Ishikawa (cell line): ENCODE measurements at regions not wholly inside any gene's neighbourhood (a gene's known extent, or its start where the extent isn't known, plus 50 kb on each side); places are given as distances from the start of the nearest gene placed in this dataset.

Experiments used
- CEBPB ChIP-seq: IDR thresholded peaks from 2 replicates; pipeline ENCODE4 v1.6.1; 2012
- CREB1 ChIP-seq: IDR thresholded peaks from 2 replicates; pipeline ENCODE4 v1.6.1; 2012; ENCODE audit warnings: low read depth
- EGR1 ChIP-seq: IDR thresholded peaks from 2 replicates; pipeline ENCODE4 v1.6.1; 2012
- EP300 ChIP-seq: IDR thresholded peaks from 2 replicates; pipeline ENCODE4 v1.6.1; 2012; ENCODE audit warnings: borderline replicate concordance
- FOXM1 ChIP-seq: IDR thresholded peaks from 2 replicates; pipeline ENCODE4 v1.6.1; 2012; ENCODE audit warnings: low read depth, borderline replicate concordance
- NFIC ChIP-seq: IDR thresholded peaks from 2 replicates; pipeline ENCODE4 v1.6.1; 2012
- RAD21 ChIP-seq: IDR thresholded peaks from 2 replicates; pipeline ENCODE4 v1.6.1; 2012; ENCODE audit warnings: low read depth
- REST ChIP-seq: IDR thresholded peaks from 2 replicates; pipeline ENCODE4 v1.6.1; 2012; ENCODE audit warnings: low read depth, mild to moderate bottlenecking
- TAF1 ChIP-seq: IDR thresholded peaks from 2 replicates; pipeline ENCODE4 v1.6.1; 2012; ENCODE audit warnings: low read depth, mild to moderate bottlenecking
- TCF12 ChIP-seq: IDR thresholded peaks from 2 replicates; pipeline ENCODE4 v1.6.1; 2012; ENCODE audit warnings: low read depth
- TEAD4 ChIP-seq: IDR thresholded peaks from 2 replicates; pipeline ENCODE4 v1.6.1; 2012
- USF1 ChIP-seq: IDR thresholded peaks from 2 replicates; pipeline ENCODE4 v1.6.1; 2012
- YY1 ChIP-seq: IDR thresholded peaks from 2 replicates; pipeline ENCODE4 v1.6.1; 2012; ENCODE audit warnings: low read depth
- ZBTB7A ChIP-seq: IDR thresholded peaks from 2 replicates; pipeline ENCODE4 v1.6.1; 2012; ENCODE audit warnings: low read depth
- TF ChIP-seq, protein P1 (sequence below): IDR thresholded peaks from 2 replicates; pipeline ENCODE4 v1.6.1; 2012

DNA sequence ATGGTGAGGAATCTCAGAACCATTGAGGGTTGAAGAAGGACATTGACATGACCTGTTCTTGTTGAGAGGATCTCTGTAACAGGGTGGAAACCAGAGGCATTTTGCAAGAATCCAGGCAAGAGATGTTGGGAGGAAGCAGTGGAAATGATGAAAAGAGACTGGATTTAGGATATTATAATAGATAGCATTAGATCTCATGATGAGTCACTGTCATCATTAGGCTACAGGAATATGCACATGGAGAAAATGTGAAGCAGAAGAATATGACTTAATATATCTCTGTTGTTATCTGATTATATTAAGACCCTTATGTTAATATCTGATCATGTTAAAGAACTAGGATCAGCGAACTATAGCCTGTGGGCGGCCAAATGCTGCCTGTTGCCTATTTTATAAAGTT, 393.0 kb upstream of the MTPN start:
- TF ChIP-seq EGR1, result no peak
- TF ChIP-seq TEAD4, result no peak
- TF ChIP-seq TAF1, result no peak
- TF ChIP-seq ZBTB7A, result no peak
- TF ChIP-seq FOXM1, result no peak

- TF ChIP-seq EP300, result no peak
- TF ChIP-seq FOXM1, result no peak
- TF ChIP-seq ZBTB7A, result no peak
- TF ChIP-seq RAD21, result no peak
- TF ChIP-seq, protein P1, sequence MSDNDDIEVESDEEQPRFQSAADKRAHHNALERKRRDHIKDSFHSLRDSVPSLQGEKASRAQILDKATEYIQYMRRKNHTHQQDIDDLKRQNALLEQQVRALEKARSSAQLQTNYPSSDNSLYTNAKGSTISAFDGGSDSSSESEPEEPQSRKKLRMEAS, result no peak
- no peak for TF ChIP-seq CREB1
Measured at GRCh38 chr7:136369225-136369624, 392.1 kb upstream of the MTPN start.

- TF ChIP-seq EP300, result no peak
- TF ChIP-seq USF1, result no peak
- no peak for TF ChIP-seq NFIC
- TF ChIP-seq TAF1, result no peak
- TF ChIP-seq YY1, result no peak
- no peak for TF ChIP-seq ZBTB7A
- TF ChIP-seq TCF12, result no peak
- TF ChIP-seq RAD21, result no peak
- TF ChIP-seq, protein P1, result no peak
- TF ChIP-seq REST, result no peak
- TF ChIP-seq CEBPB, result no peak
- TF ChIP-seq TEAD4, result no peak
- TF ChIP-seq EGR1, result no peak
- TF ChIP-seq FOXM1, result no peak
- no peak for TF ChIP-seq CREB1
Measured at GRCh38 chr7:136359333-136359903, 382.3 kb upstream of the MTPN start.

GRCh38 chr7:136353287-136353686, 376.1 kb upstream of the MTPN start:
- TF ChIP-seq EP300 (no peak), EGR1 (no peak), REST (no peak), TCF12 (no peak), FOXM1 (no peak), CREB1 (no peak), TEAD4 (no peak), YY1 (no peak), RAD21 (no peak), CEBPB (no peak), USF1 (no peak), TAF1 (no peak), ZBTB7A (no peak), NFIC (no peak)
- TF ChIP-seq, protein P1, result no peak

GRCh38 chr7:136348542-136349192, 371.5 kb upstream of the MTPN start:
- TF ChIP-seq ZBTB7A (no peak), YY1 (no peak), EP300 (no peak), TAF1 (no peak), USF1 (no peak), CEBPB (no peak)
